Endothelial cell of umbilical vein (primary cell): ENCODE measurements at regions not wholly inside any gene's neighbourhood (a gene's known extent, or its start where the extent isn't known, plus 50 kb on each side); places are given as distances from the start of the nearest gene placed in this dataset.

Experiments used
- BruUV-seq: library from RNA; stranded (reverse); fragments of 400-500 nt; replicated peaks from 2 replicates; lab custom pipeline; 2021; lab: Mats Ljungman, UMichigan
- CTCF ChIA-PET: fragments of 300-600, 350-600 bp; sonication (Branson Sonifier 250); formaldehyde crosslinking; loops from one replicate; lab custom pipeline; 2021; ENCODE audit warnings: antibody characterized with exemption, inconsistent platforms; lab: Charles Lee
- POLR2A ChIA-PET: fragments of 300-600, 350-600 bp; sonication (Branson Sonifier 250); formaldehyde crosslinking; loops from one replicate; lab custom pipeline; 2021; ENCODE audit warnings: antibody characterized with exemption, inconsistent platforms; lab: Charles Lee
- DNase-seq: peaks from one replicate; pipeline ENCODE4 v3.0.0-alpha.2; 2011; ENCODE audit warnings: low read depth, low spot score
- FAIRE-seq: peaks from 2 replicates; lab custom pipeline; 2011; peaks lifted over from hg19 to GRCh38; lab: Jason Lieb, UNC
- H2AFZ ChIP-seq: 2 replicates; pipeline ENCODE4 v1.6.0; 2012; ENCODE audit warnings: low read depth, low read length, control low read depth, inconsistent platforms
- H3K27ac ChIP-seq: 2 replicates; pipeline ENCODE4 v1.5.1; 2011; ENCODE audit warnings: low read depth, mild to moderate bottlenecking, control low read depth, low read length, moderate library complexity; ENCODE audit not compliant: insufficient read depth
- H3K27me3 ChIP-seq, 2 experiments: 2 replicates each; pipeline versions ENCODE4 v1.6.0 to v1.6.1; 2011; ENCODE audit warnings: low read length in 2 of 2, mixed read lengths in 1 of 2; ENCODE audit not compliant: control insufficient read depth in 2 of 2, insufficient read depth in 2 of 2
- H3K36me3 ChIP-seq, 2 experiments: 2 replicates in 1 of 2; 3 replicates in 1 of 2; pipeline ENCODE4 v1.5.1; 2011; ENCODE audit warnings: low read length in 2 of 2, mild to moderate bottlenecking in 1 of 2, moderate library complexity in 1 of 2; ENCODE audit not compliant: control insufficient read depth in 2 of 2, insufficient read depth in 2 of 2; ENCODE audit errors: extremely low read depth in 1 of 2
- H3K4me1 ChIP-seq: 3 replicates; pipeline ENCODE4 v1.5.1; 2011; ENCODE audit warnings: mild to moderate bottlenecking, low read length; ENCODE audit not compliant: control insufficient read depth, insufficient read depth; ENCODE audit errors: extremely low read depth
- H3K4me2 ChIP-seq: 2 replicates; pipeline ENCODE4 v1.6.1; 2011; ENCODE audit warnings: low read length, control low read depth, mixed read lengths; ENCODE audit not compliant: insufficient read depth
- H3K4me3 ChIP-seq, 3 experiments: fragments of 200-600 bp in 1 of 3; sonication (generic), shearing (Covaris generic) in 1 of 3; replicated peaks in 1 of 3; 2 replicates each; pipeline ENCODE4 v1.5.1; 2011 to 2016; ENCODE audit warnings: control low read depth in 3 of 3, low read length in 3 of 3, mild to moderate bottlenecking in 2 of 3, inconsistent platforms in 1 of 3, low read depth in 1 of 3, moderate library complexity in 1 of 3; ENCODE audit not compliant: insufficient read depth in 1 of 3
- H3K79me2 ChIP-seq: 2 replicates; pipeline ENCODE4 v1.6.0; 2012; ENCODE audit warnings: low read length, inconsistent platforms; ENCODE audit not compliant: control insufficient read depth, insufficient read depth
- H3K9ac ChIP-seq: replicated peaks from 2 replicates; pipeline ENCODE3; 2011; ENCODE audit warnings: low read length, control low read depth; ENCODE audit not compliant: insufficient read depth; ENCODE audit errors: extremely low read depth
- H3K9me1 ChIP-seq: replicated peaks from 3 replicates; pipeline ENCODE4 v1.6.0; 2011; ENCODE audit warnings: mild to moderate bottlenecking, low read length; ENCODE audit not compliant: control insufficient read depth, insufficient read depth; ENCODE audit errors: extremely low read depth
- H3K9me3 ChIP-seq: replicated peaks from 2 replicates; pipeline ENCODE4 v1.5.1; 2012; ENCODE audit warnings: low read length, inconsistent platforms; ENCODE audit not compliant: control insufficient read depth, insufficient read depth
- H4K20me1 ChIP-seq: replicated peaks from 2 replicates; pipeline ENCODE3; 2011; ENCODE audit warnings: mild to moderate bottlenecking, low read length; ENCODE audit not compliant: control insufficient read depth, insufficient read depth; ENCODE audit errors: extremely low read depth
- CTCF ChIP-seq, 2 donors: IDR thresholded peaks; 1 replicate in 1 of 2; 2 replicates in 1 of 2; pipeline ENCODE4 v1.5.1; 2011; ENCODE audit warnings: low read length in 2 of 2, mild to moderate bottlenecking in 2 of 2, moderate library complexity in 2 of 2, control low read depth in 1 of 2, inconsistent platforms in 1 of 2, low read depth in 1 of 2; ENCODE audit not compliant: insufficient read depth in 1 of 2; ENCODE audit errors: extremely low read depth in 1 of 2
- EZH2 ChIP-seq: IDR thresholded peaks from 2 replicates; pipeline ENCODE4 v1.6.1; 2012; ENCODE audit warnings: borderline replicate concordance, low read depth, mild to moderate bottlenecking, moderate library complexity, low read length, inconsistent platforms; ENCODE audit not compliant: severe bottlenecking
- FOS ChIP-seq: IDR thresholded peaks from 2 replicates; pipeline ENCODE4 v1.6.1; 2011; ENCODE audit warnings: mild to moderate bottlenecking, low read length, moderate library complexity, borderline replicate concordance; ENCODE audit not compliant: insufficient read depth
- GATA2 ChIP-seq: IDR thresholded peaks from 2 replicates; pipeline ENCODE4 v1.7.0; 2011; ENCODE audit warnings: low read depth, mild to moderate bottlenecking, moderate library complexity, mixed read lengths, low read length; ENCODE audit not compliant: insufficient read length, insufficient read depth
- JUN ChIP-seq: IDR thresholded peaks from 2 replicates; pipeline ENCODE4 v1.6.1; 2011; ENCODE audit warnings: borderline replicate concordance, low read depth; ENCODE audit not compliant: insufficient read length, insufficient read depth
- MAX ChIP-seq: IDR thresholded peaks from 2 replicates; pipeline ENCODE4 v1.6.1; 2011; ENCODE audit not compliant: insufficient read depth, insufficient read length
- MYC ChIP-seq: IDR thresholded peaks from one replicate; pipeline ENCODE4 v1.6.1; 2011; ENCODE audit warnings: mild to moderate bottlenecking, low read depth, low read length
- POLR2A ChIP-seq: IDR thresholded peaks from 2 replicates; pipeline ENCODE4 v1.6.1; 2012; ENCODE audit warnings: low read depth, mild to moderate bottlenecking, control low read depth, low read length
- POLR2AphosphoS5 ChIP-seq: IDR thresholded peaks from 2 replicates; pipeline ENCODE4 v1.6.1; 2012; ENCODE audit warnings: low read depth, mild to moderate bottlenecking, control low read depth, low read length, moderate library complexity; ENCODE audit not compliant: insufficient read depth
- dilution Hi-C: fragments of 300-500 bp; cut with MboI; formaldehyde crosslinking; loops from one replicate; pipeline ENCODE4 v1.15.0; 2019; ENCODE audit warnings: low sequenced_read_pairs; ENCODE audit not compliant: extremely low pct_ligation_motif_present
- intact Hi-C: fragments of 100-400 bp; cut with micrococcal nuclease; formaldehyde crosslinking; loops from one replicate; pipeline ENCODE4 v1.10.0; 2022

DNA sequence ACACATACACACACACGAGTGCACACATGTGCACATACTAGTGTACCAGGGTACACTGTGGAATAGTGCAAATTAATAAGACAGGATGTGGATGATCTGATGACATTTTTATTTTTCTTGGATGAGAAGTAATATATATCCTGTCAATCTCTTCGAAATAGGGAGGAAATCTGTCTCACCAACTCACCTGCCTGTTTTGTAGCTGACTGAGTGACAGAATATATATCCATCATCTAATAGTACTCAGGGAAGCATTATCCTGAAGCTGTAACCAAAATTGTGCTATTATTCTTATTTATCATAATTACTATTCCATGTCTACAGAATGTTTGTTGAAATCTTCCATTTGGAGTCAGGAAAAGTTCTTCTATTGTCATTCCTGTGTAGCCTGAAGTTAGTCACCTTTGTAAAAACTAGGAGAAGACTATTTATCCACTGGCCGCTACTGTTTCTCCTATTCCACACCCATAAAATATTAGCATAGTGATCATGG lies 888.0 kb downstream of the TRAM1L1 start:
- no peak for FAIRE-seq
- POLR2A ChIA-PET: no interaction called here

DNA sequence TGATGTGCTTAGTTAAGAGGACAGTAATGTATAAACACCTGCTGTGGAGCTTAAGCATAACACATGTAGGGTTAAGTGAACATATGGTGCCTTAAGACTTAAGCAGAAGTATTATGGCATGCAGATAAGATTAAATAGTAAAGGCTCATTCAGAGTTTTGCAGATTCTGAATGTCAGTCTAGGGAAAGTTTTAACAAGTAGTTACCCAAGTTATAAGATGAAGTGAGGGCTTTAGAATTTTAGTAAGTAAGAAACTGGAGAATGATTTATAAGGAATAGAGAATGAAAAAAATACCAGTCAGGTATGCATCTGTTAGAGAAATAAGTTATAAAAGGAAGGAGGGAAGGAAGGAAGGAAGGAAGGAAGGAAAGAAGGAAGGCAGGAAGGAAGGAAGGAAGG lies 902.1 kb downstream of the TRAM1L1 start:
- no peaks in the 10 kb centered on the region for H3K27me3 ChIP-seq
- FAIRE-seq: no peak
- H2AFZ ChIP-seq: no peak overlapping the region
- no peak overlapping the region for H3K9ac ChIP-seq
- dilution Hi-C loops (no loop called here), intact Hi-C loops (no loop called here)
- H3K27ac ChIP-seq: no peak overlapping the region
- DNase-seq: no peak
- no peak overlapping the region for H3K4me3 ChIP-seq
- H3K9me1 ChIP-seq: no peaks in the 10 kb centered on the region
- no peaks in the 10 kb centered on the region for H3K36me3 ChIP-seq
- peaks cover 2% of the 10 kb centered on the region for H3K4me1 ChIP-seq
- H4K20me1 ChIP-seq: no peaks in the 10 kb centered on the region
- H3K4me2 ChIP-seq: no peak overlapping the region
- TF ChIP-seq CTCF (IDR thresholded peaks at IDR 0.05; ENCODE audit: extremely low read depth in 1 of 2, insufficient read depth in 1 of 2, low read depth in 1 of 2, low read length in 2 of 2) (no peak), EZH2 (no peak), JUN (no peak), MAX (no peak), MYC (no peak), FOS (no peak), GATA2 (no peak), POLR2A (no peak), POLR2AphosphoS5 (no peak)
- ChIA-PET POLR2A (no interaction called here), CTCF (interaction anchor here (1.0 to 1.5 kb wide), 2 partner anchors 176 to 522 kb away, joined by 3 to 5 read pairs; no protein-coding TSS in a partner anchor)
- H3K9me3 ChIP-seq: no peaks in the 10 kb centered on the region
- no TSS peak for BruUV-seq
- H3K79me2 ChIP-seq: no peaks in the 10 kb centered on the region

More for the DNA sequence above, 888.0 kb downstream of the TRAM1L1 start:
- intact Hi-C loops: no loop called here
- dilution Hi-C loops: no loop called here
- no TSS peak for BruUV-seq
- no peak for TF ChIP-seq MAX
- H3K27me3 ChIP-seq: no peaks in the 10 kb centered on the region
- no peaks in the 10 kb centered on the region for H4K20me1 ChIP-seq
- CTCF ChIA-PET: no interaction called here
- no peaks in the 10 kb centered on the region for H3K9me3 ChIP-seq
- H3K4me3 ChIP-seq: no peak overlapping the region
- H3K27ac ChIP-seq: no peak overlapping the region
- no peaks in the 10 kb centered on the region for H3K9me1 ChIP-seq
- H3K79me2 ChIP-seq: no peaks in the 10 kb centered on the region
- no peak overlapping the region for H2AFZ ChIP-seq
- no peaks in the 10 kb centered on the region for H3K36me3 ChIP-seq
- no peak overlapping the region for H3K4me2 ChIP-seq
- DNase-seq: no peak
- H3K4me1 ChIP-seq: no peaks in the 10 kb centered on the region
- H3K9ac ChIP-seq: no peak overlapping the region
